ENCODE measurements at regions not wholly inside any gene's neighbourhood (a gene's known extent, or its start where the extent isn't known, plus 50 kb on each side); places are given as distances from the start of the nearest gene placed in this dataset.

GRCh38 chr5:56681346-56681745 lies 134.0 kb upstream of the MAP3K1 start:
- no peak for TF ChIP-seq CTCF (IDR thresholded peaks at IDR 0.05)
- no peak for TF ChIP-seq POLR2A (IDR thresholded peaks at IDR 0.05)
- Histone ChIP-seq H3K27me3 (no peaks in the 10 kb centered on the region), H3K9me3 (no peaks in the 10 kb centered on the region), H3K27ac (no peak overlapping the region), H3K36me3 (no peaks in the 10 kb centered on the region), H3K4me1 (no peaks in the 10 kb centered on the region), H3K4me3 (no peak overlapping the region)
- ATAC-seq (no peak), DNase-seq (no peak)
- intact Hi-C loops (cut with DNase I), result no loop called here
- 80% methylated on average over 1 of the region's 1 CpG for whole genome bisulfite sequencing (ENCODE audit: insufficient coverage, low coverage, low lambda C conversion rate, missing lambda C conversion rate)

- no peaks in the 10 kb centered on the region for H3K27me3 ChIP-seq
- H3K9me3 ChIP-seq, result no peaks in the 10 kb centered on the region
- 85% methylated on average over 2 of the region's 2 CpGs for WGBS (ENCODE audit: insufficient coverage, low coverage, low lambda C conversion rate, missing lambda C conversion rate)
- no peak overlapping the region for H3K4me3 ChIP-seq
- no peak overlapping the region for H3K27ac ChIP-seq
- no peak for TF ChIP-seq POLR2A (IDR thresholded peaks at IDR 0.05)
- no peak for TF ChIP-seq CTCF (IDR thresholded peaks at IDR 0.05)
- H3K4me1 ChIP-seq, result no peaks in the 10 kb centered on the region
- DNase-seq (no peak), ATAC-seq (no peak)
- intact Hi-C loops (cut with DNase I), result no loop called here
- H3K36me3 ChIP-seq, result no peaks in the 10 kb centered on the region
These were observed 134.6 kb upstream of the MAP3K1 start for GRCh38 chr5:56680731-56681130.

- Histone ChIP-seq H3K27ac (no peak overlapping the region), H3K9me3 (no peaks in the 10 kb centered on the region), H3K4me1 (no peaks in the 10 kb centered on the region), H3K4me3 (no peak overlapping the region), H3K36me3 (no peaks in the 10 kb centered on the region), H3K27me3 (no peaks in the 10 kb centered on the region)
- TF ChIP-seq POLR2A (IDR thresholded peaks at IDR 0.05) (no peak), CTCF (IDR thresholded peaks at IDR 0.05) (no peak)
- ATAC-seq (peak in 2 of 4 donors; percentile 49 to 54), DNase-seq (no peak)
- WGBS (ENCODE audit: insufficient coverage, low coverage, low lambda C conversion rate, missing lambda C conversion rate), result 79% methylated on average over 2 of the region's 2 CpGs
- intact Hi-C loops (cut with DNase I), result no loop called here
These were observed 137.6 kb upstream of the MAP3K1 start for GRCh38 chr5:56677690-56678305.

GRCh38 chr5:56676091-56676768 lies 139.1 kb upstream of the MAP3K1 start:
- Histone ChIP-seq H3K27me3 (no peaks in the 10 kb centered on the region), H3K4me3 (no peak overlapping the region), H3K27ac (no peak overlapping the region), H3K36me3 (no peaks in the 10 kb centered on the region), H3K9me3 (no peaks in the 10 kb centered on the region), H3K4me1 (no peaks in the 10 kb centered on the region)
- peak in 3 of 4 donors; percentile 19 to 72 (median 19) for ATAC-seq
- 78% methylated on average over 4 of the region's 4 CpGs for WGBS (ENCODE audit: insufficient coverage, low coverage, low lambda C conversion rate, missing lambda C conversion rate)
- DNase-seq, result no peak
- intact Hi-C loops (cut with DNase I), result no loop called here
- TF ChIP-seq CTCF (IDR thresholded peaks at IDR 0.05), result no peak
- TF ChIP-seq POLR2A (IDR thresholded peaks at IDR 0.05), result no peak

All from right lobe of liver (tissue), 6 donors.